ENCODE measurements at regions not wholly inside any gene's neighbourhood (a gene's known extent, or its start where the extent isn't known, plus 50 kb on each side); places are given as distances from the start of the nearest gene placed in this dataset.

DNA sequence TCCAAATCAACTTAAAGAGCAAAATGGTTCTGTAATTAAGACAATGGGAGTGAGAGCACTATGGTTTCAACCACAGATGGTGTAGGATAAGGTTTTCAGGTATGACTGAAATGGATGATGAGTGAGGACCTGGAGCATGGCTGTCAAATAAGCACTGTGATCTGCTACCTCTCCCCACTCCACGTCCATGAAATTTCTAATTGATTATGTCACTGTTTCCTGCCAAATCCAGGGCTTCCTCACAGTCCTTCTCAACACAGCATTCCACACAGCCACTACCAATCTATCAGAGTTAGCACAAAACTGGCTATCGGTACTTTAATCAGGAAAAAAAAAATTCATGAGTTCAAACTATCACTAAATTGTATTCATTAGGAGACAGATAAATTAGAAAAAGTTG, 420.4 kb upstream of the WWC1 start:
- H3K9ac ChIP-seq (ENCODE audit: low read depth in 1 of 3, low read length in 3 of 3): no peak overlapping the region
- H3K4me3 ChIP-seq (ENCODE audit: low read length in 3 of 3): no peak overlapping the region
- peaks cover 0 to 3% (median 0%) of the 10 kb centered on the region in 3 donors for H3K9me3 ChIP-seq (ENCODE audit: control insufficient read depth in 3 of 3, low read length in 3 of 3)

DNA sequence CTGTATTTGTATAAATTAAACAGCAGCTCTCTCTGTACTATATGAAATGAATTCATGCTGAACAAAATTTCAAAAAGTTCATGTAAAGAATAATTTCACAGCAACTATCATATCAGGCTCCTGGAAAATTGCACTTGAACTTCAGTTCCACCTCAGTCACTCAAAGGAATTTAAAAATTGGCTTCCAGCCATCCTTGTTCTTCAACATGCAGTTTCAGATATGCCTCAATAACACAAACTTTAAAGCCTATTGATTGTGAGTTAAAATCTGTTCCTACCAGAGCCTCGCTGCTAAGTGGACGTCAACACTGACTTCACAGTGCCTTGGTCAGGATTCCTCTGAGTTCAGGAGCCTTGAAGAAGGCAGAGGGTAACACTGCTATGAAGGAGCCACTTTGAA, 418.7 kb upstream of the WWC1 start:
- Histone ChIP-seq H3K27me3 (ENCODE audit: control insufficient read depth in 3 of 3, insufficient read depth in 3 of 3, low read length in 3 of 3) (no peaks in the 10 kb centered on the region), H3K9ac (ENCODE audit: low read depth in 1 of 3, low read length in 3 of 3) (no peak overlapping the region), H3K36me3 (ENCODE audit: control insufficient read depth in 3 of 3, insufficient read depth in 3 of 3, low read length in 3 of 3) (no peaks in the 10 kb centered on the region), H3K4me3 (ENCODE audit: low read length in 3 of 3) (no peak overlapping the region), H3K4me1 (ENCODE audit: control insufficient read depth in 3 of 3, insufficient read depth in 3 of 3, low read length in 3 of 3) (no peaks in the 10 kb centered on the region), H3K9me3 (ENCODE audit: control insufficient read depth in 3 of 3, low read length in 3 of 3) (peaks cover 0 to 3% (median 0%) of the 10 kb centered on the region in 3 donors), H3K27ac (ENCODE audit: low read depth, low read length) (no peak overlapping the region)

More for the DNA sequence above, 420.4 kb upstream of the WWC1 start:
- Histone ChIP-seq H3K27me3 (ENCODE audit: control insufficient read depth in 3 of 3, insufficient read depth in 3 of 3, low read length in 3 of 3) (no peaks in the 10 kb centered on the region), H3K4me1 (ENCODE audit: control insufficient read depth in 3 of 3, insufficient read depth in 3 of 3, low read length in 3 of 3) (no peaks in the 10 kb centered on the region), H3K36me3 (ENCODE audit: control insufficient read depth in 3 of 3, insufficient read depth in 3 of 3, low read length in 3 of 3) (no peaks in the 10 kb centered on the region), H3K27ac (ENCODE audit: low read depth, low read length) (no peak overlapping the region)

DNA sequence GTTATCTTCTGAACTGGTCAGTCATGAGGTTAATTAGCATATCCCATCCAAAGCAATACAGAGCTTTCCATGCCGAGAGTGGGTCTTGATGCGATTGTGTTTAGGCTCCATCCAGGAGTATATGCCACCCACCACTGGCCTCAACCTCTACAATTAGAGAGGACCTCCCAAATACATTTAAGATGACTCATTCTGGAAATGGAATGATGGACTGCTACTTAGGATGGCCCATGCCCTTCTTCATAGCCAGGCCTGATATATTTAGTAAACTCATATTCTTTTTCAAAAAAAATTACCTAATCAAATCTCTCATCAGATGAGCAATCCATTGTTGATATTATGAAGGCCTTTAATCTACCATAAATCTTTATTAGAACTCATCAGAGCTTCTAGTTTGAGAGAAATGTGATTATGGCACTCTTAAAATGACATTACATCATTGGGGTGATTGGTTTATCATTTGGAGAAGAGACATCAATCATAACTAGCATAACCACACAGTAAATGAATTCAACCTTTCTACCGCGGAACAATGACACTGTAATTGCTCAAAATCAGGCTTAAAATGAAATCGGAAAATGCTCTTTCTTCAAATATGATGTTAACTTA, 414.2 kb upstream of the WWC1 start:
- no peak overlapping the region for H3K9ac ChIP-seq (ENCODE audit: low read depth in 1 of 3, low read length in 3 of 3)
- peaks cover 0 to 3% (median 0%) of the 10 kb centered on the region in 3 donors for H3K9me3 ChIP-seq (ENCODE audit: control insufficient read depth in 3 of 3, low read length in 3 of 3)
- no peaks in the 10 kb centered on the region for H3K4me1 ChIP-seq (ENCODE audit: control insufficient read depth in 3 of 3, insufficient read depth in 3 of 3, low read length in 3 of 3)
- no peaks in the 10 kb centered on the region for H3K27me3 ChIP-seq (ENCODE audit: control insufficient read depth in 3 of 3, insufficient read depth in 3 of 3, low read length in 3 of 3)
- H3K27ac ChIP-seq (ENCODE audit: low read depth, low read length): no peak overlapping the region
- no peak overlapping the region for H3K4me3 ChIP-seq (ENCODE audit: low read length in 3 of 3)
- no peaks in the 10 kb centered on the region for H3K36me3 ChIP-seq (ENCODE audit: control insufficient read depth in 3 of 3, insufficient read depth in 3 of 3, low read length in 3 of 3)

DNA sequence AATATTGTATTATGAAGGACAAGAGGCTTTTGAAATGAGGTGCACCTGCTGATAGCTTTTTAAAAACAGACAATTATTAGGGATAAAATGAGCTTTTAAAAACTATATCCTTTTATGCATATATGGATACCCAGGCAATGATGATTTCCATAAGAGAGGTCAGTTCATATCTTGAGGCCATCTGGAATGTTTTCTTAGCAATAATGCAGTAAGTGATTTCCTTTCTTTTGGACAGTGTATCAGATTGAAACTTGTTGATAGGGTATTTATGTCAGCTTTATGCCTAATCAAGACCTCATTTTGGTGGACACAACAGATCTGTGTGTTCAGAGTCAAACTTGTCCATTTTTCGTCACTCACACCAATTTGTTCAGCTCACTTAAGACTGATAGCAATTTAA, 413.5 kb upstream of the WWC1 start:
- H3K36me3 ChIP-seq (ENCODE audit: control insufficient read depth in 3 of 3, insufficient read depth in 3 of 3, low read length in 3 of 3): no peaks in the 10 kb centered on the region
- H3K27me3 ChIP-seq (ENCODE audit: control insufficient read depth in 3 of 3, insufficient read depth in 3 of 3, low read length in 3 of 3): no peaks in the 10 kb centered on the region
- H3K9ac ChIP-seq (ENCODE audit: low read depth in 1 of 3, low read length in 3 of 3): no peak overlapping the region
- peaks cover 0 to 3% (median 0%) of the 10 kb centered on the region in 3 donors for H3K9me3 ChIP-seq (ENCODE audit: control insufficient read depth in 3 of 3, low read length in 3 of 3)
- H3K4me3 ChIP-seq (ENCODE audit: low read length in 3 of 3): no peak overlapping the region
- no peak overlapping the region for H3K27ac ChIP-seq (ENCODE audit: low read depth, low read length)
- no peaks in the 10 kb centered on the region for H3K4me1 ChIP-seq (ENCODE audit: control insufficient read depth in 3 of 3, insufficient read depth in 3 of 3, low read length in 3 of 3)

DNA sequence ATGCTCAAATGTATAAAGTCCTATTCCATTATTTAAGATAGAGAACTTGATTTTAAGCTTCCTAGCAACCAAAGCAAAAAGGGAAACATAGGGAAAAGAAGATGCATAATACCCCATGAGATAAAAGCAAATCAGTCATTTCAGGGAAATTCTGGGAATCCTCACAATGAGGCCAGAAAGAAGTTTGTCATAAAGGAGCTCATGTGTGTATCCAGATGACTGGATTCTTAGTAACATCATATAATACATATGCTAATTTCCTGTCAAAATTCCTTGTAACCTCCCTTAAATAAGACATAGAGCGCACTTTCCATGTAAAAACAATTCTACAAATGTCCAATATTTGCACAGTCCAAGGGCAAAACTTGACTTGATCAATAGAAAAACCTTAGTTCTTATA, 411.0 kb upstream of the WWC1 start:
- Histone ChIP-seq H3K27ac (ENCODE audit: low read depth, low read length) (no peak overlapping the region), H3K27me3 (ENCODE audit: control insufficient read depth in 3 of 3, insufficient read depth in 3 of 3, low read length in 3 of 3) (no peaks in the 10 kb centered on the region), H3K36me3 (ENCODE audit: control insufficient read depth in 3 of 3, insufficient read depth in 3 of 3, low read length in 3 of 3) (no peaks in the 10 kb centered on the region), H3K4me1 (ENCODE audit: control insufficient read depth in 3 of 3, insufficient read depth in 3 of 3, low read length in 3 of 3) (no peaks in the 10 kb centered on the region), H3K9me3 (ENCODE audit: control insufficient read depth in 3 of 3, low read length in 3 of 3) (no peaks in the 10 kb centered on the region), H3K4me3 (ENCODE audit: low read length in 3 of 3) (no peak overlapping the region), H3K9ac (ENCODE audit: low read depth in 1 of 3, low read length in 3 of 3) (no peak overlapping the region)

DNA sequence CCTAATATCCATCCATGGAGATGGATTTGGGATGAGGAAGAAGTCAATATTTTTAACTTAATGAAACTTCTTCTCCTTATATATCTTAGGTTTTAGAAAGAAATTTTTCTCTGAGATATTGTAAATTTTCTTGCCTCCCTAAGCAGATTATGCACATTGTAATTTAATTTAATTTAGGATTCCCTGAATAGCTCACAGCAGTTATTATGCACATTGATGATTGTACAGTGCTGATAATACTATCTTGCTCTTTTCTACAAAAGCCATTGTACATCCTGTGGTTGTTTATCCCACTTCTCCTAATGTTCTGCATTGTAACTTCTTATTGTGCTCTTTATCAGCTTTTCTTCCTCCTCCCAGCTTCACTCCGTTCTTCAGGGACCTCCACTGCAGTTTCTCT, 410.4 kb upstream of the WWC1 start:
- no peak overlapping the region for H3K27ac ChIP-seq (ENCODE audit: low read depth, low read length)
- H3K4me1 ChIP-seq (ENCODE audit: control insufficient read depth in 3 of 3, insufficient read depth in 3 of 3, low read length in 3 of 3): no peaks in the 10 kb centered on the region
- no peaks in the 10 kb centered on the region for H3K27me3 ChIP-seq (ENCODE audit: control insufficient read depth in 3 of 3, insufficient read depth in 3 of 3, low read length in 3 of 3)
- no peaks in the 10 kb centered on the region for H3K9me3 ChIP-seq (ENCODE audit: control insufficient read depth in 3 of 3, low read length in 3 of 3)
- H3K4me3 ChIP-seq (ENCODE audit: low read length in 3 of 3): no peak overlapping the region
- no peaks in the 10 kb centered on the region for H3K36me3 ChIP-seq (ENCODE audit: control insufficient read depth in 3 of 3, insufficient read depth in 3 of 3, low read length in 3 of 3)
- no peak overlapping the region for H3K9ac ChIP-seq (ENCODE audit: low read depth in 1 of 3, low read length in 3 of 3)

DNA sequence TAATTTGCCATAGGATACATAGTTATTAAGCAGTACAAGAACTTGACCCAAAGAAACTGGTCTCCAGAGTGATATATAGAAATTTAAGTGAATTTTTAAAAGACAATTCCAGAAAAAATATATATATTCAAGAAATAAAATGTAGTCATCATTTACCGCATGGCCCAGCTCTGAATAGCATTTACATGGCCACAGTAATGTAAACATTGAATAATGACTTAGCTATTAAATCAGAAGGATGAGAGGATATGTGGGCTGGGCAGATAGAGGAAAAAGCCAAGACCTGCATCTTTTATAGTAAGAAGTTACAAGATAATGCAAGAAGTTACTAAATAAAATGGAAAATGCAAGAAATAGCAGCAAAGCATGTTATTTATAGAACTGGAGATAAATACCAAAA, 405.2 kb upstream of the WWC1 start:
- Histone ChIP-seq H3K4me1 (ENCODE audit: control insufficient read depth in 3 of 3, insufficient read depth in 3 of 3, low read length in 3 of 3) (no peaks in the 10 kb centered on the region), H3K36me3 (ENCODE audit: control insufficient read depth in 3 of 3, insufficient read depth in 3 of 3, low read length in 3 of 3) (no peaks in the 10 kb centered on the region), H3K27me3 (ENCODE audit: control insufficient read depth in 3 of 3, insufficient read depth in 3 of 3, low read length in 3 of 3) (no peaks in the 10 kb centered on the region), H3K9ac (ENCODE audit: low read depth in 1 of 3, low read length in 3 of 3) (no peak overlapping the region), H3K9me3 (ENCODE audit: control insufficient read depth in 3 of 3, low read length in 3 of 3) (no peaks in the 10 kb centered on the region), H3K27ac (ENCODE audit: low read depth, low read length) (no peak overlapping the region), H3K4me3 (ENCODE audit: low read length in 3 of 3) (no peak overlapping the region)

DNA sequence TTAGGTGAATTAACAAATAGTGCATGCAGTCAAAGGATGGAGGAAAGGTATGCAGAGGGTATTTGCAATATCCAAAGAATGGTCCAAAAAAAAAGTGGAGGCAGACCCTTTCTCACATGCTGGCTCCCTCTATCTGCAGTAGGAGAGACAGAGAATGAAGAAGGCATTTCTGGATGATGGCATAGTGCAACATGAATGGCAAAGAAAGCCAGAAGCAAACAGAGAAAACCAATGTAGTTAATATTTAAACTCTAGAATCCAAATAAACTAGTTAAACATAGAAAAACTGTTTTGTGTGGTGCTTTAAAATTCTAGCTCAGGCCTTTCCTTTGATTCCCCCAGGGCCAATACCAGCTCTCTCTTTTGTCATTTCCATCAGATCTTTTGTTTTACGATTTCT, 403.1 kb upstream of the WWC1 start:
- H3K4me3 ChIP-seq (ENCODE audit: low read length in 3 of 3): no peak overlapping the region
- H3K27ac ChIP-seq (ENCODE audit: low read depth, low read length): no peak overlapping the region
- H3K4me1 ChIP-seq (ENCODE audit: control insufficient read depth in 3 of 3, insufficient read depth in 3 of 3, low read length in 3 of 3): no peaks in the 10 kb centered on the region
- H3K9me3 ChIP-seq (ENCODE audit: control insufficient read depth in 3 of 3, low read length in 3 of 3): no peaks in the 10 kb centered on the region
- no peaks in the 10 kb centered on the region for H3K27me3 ChIP-seq (ENCODE audit: control insufficient read depth in 3 of 3, insufficient read depth in 3 of 3, low read length in 3 of 3)
- H3K36me3 ChIP-seq (ENCODE audit: control insufficient read depth in 3 of 3, insufficient read depth in 3 of 3, low read length in 3 of 3): no peaks in the 10 kb centered on the region
- H3K9ac ChIP-seq (ENCODE audit: low read depth in 1 of 3, low read length in 3 of 3): no peak overlapping the region

DNA sequence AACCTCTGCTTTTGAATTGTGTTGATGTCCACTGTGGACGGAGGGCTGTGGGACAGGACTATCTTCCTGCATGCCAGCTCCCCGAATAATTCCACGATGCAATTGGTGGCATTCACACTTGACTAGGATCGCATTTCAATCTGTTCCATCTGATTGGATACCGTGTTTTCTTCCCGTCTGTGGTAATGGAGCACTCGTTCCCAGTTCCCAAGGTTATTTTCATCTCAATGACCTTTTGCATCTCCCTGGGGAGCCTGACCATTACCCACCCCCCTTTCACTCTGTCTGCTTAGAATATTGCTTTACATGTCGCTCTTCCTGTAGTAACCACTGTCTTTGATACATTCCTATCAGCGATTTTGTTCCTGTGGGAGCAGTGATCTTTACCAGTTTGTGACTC, 402.2 kb upstream of the WWC1 start:
- H3K27ac ChIP-seq (ENCODE audit: low read depth, low read length): no peak overlapping the region
- H3K36me3 ChIP-seq (ENCODE audit: control insufficient read depth in 3 of 3, insufficient read depth in 3 of 3, low read length in 3 of 3): no peaks in the 10 kb centered on the region
- no peak overlapping the region for H3K4me3 ChIP-seq (ENCODE audit: low read length in 3 of 3)
- no peaks in the 10 kb centered on the region for H3K27me3 ChIP-seq (ENCODE audit: control insufficient read depth in 3 of 3, insufficient read depth in 3 of 3, low read length in 3 of 3)
- no peak overlapping the region for H3K9ac ChIP-seq (ENCODE audit: low read depth in 1 of 3, low read length in 3 of 3)
- no peaks in the 10 kb centered on the region for H3K4me1 ChIP-seq (ENCODE audit: control insufficient read depth in 3 of 3, insufficient read depth in 3 of 3, low read length in 3 of 3)
- no peaks in the 10 kb centered on the region for H3K9me3 ChIP-seq (ENCODE audit: control insufficient read depth in 3 of 3, low read length in 3 of 3)

DNA sequence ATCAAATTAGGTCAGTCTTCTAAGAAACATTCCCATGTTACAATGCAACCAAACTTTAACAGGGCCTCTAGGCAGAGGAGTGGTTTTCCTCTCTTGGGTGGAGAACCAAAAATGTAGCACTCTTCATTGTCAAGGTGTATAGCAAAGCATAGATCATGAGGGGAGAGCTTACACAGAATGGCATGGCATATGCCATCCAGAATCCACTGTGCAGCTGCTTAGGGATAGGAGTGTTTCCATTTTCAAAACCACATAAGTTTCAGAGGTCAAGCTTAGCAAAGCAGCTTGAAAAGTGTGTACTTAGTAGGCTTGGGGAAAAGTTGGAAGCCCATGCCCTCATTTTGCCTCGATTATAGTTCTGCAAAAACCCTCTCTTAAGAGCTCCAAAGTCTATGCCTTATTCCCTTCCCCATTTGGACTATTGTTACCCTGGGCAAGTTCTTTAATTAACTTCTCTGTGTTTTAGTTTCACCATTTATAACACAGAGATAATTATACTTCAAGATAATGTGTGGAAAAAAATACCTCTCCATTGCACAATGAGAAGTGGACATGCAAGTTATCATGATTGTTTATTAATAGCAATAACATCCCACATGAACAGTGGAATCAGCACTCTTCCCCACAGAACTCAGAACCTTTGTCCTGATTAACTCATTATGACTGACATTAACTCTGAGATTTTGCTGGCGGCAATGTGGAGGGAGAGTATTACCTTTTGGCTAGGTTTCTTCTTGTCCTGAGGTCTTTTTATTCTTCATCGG, 398.9 kb upstream of the WWC1 start:
- Histone ChIP-seq H3K27ac (ENCODE audit: low read depth, low read length) (no peak overlapping the region), H3K9me3 (ENCODE audit: control insufficient read depth in 3 of 3, low read length in 3 of 3) (no peaks in the 10 kb centered on the region), H3K36me3 (ENCODE audit: control insufficient read depth in 3 of 3, insufficient read depth in 3 of 3, low read length in 3 of 3) (no peaks in the 10 kb centered on the region), H3K9ac (ENCODE audit: low read depth in 1 of 3, low read length in 3 of 3) (no peak overlapping the region), H3K4me1 (ENCODE audit: control insufficient read depth in 3 of 3, insufficient read depth in 3 of 3, low read length in 3 of 3) (no peaks in the 10 kb centered on the region), H3K27me3 (ENCODE audit: control insufficient read depth in 3 of 3, insufficient read depth in 3 of 3, low read length in 3 of 3) (no peaks in the 10 kb centered on the region), H3K4me3 (ENCODE audit: low read length in 3 of 3) (no peak overlapping the region)

Measured in skeletal muscle tissue (tissue), 3 donors.